CD8-positive, alpha-beta memory T cell (primary cell): ENCODE measurements at regions not wholly inside any gene's neighbourhood (a gene's known extent, or its start where the extent isn't known, plus 50 kb on each side); places are given as distances from the start of the nearest gene placed in this dataset.
A peak's percentile ranks its signal among the peaks of the same experiment; 100 is the strongest.

ENCODE experiments used
- CTCF ChIA-PET: fragments of 350-600 bp; sonication (Branson Sonifier 250); formaldehyde crosslinking; loops from one replicate; lab custom pipeline; 2021; ENCODE audit warnings: antibody characterized with exemption; lab: Charles Lee
- POLR2A ChIA-PET: fragments of 350-600 bp; sonication (Branson Sonifier 250); formaldehyde crosslinking; loops from one replicate; lab custom pipeline; 2021; ENCODE audit warnings: antibody characterized with exemption; lab: Charles Lee
- DNase-seq, 5 donors: peaks; one replicate each; pipeline versions ENCODE4 v3.0.0 to v3.0.0-alpha.2; 2020 to 2022; ENCODE audit warnings: mixed read lengths in 1 of 5
- H3K27ac ChIP-seq: one replicate; pipeline ENCODE4 v1.7.0; 2013; ENCODE audit warnings: low read depth, mild to moderate bottlenecking, low read length, moderate library complexity
- H3K27me3 ChIP-seq: 2 replicates; pipeline ENCODE4 v1.7.0; 2013; ENCODE audit warnings: low read length, mild to moderate bottlenecking; ENCODE audit not compliant: insufficient read depth, poor library complexity, severe bottlenecking
- H3K36me3 ChIP-seq: 2 replicates; pipeline ENCODE4 v1.7.0; 2013; ENCODE audit warnings: mild to moderate bottlenecking, low read length, moderate library complexity; ENCODE audit not compliant: insufficient read depth
- H3K4me1 ChIP-seq: 2 replicates; pipeline ENCODE4 v1.7.0; 2013; ENCODE audit warnings: mild to moderate bottlenecking, low read length, moderate library complexity; ENCODE audit not compliant: insufficient read depth
- H3K4me3 ChIP-seq: 2 replicates; pipeline ENCODE4 v1.7.0; 2013; ENCODE audit warnings: mild to moderate bottlenecking, low read length
- H3K9me3 ChIP-seq: 2 replicates; pipeline ENCODE4 v1.7.0; 2013; ENCODE audit warnings: mild to moderate bottlenecking, low read length
- H3K27ac Mint-ChIP-seq, 8 donors: one replicate each; pipeline ENCODE4 v1.8.0; 2020 to 2021; ENCODE audit warnings: mixed read lengths in 8 of 8, mild to moderate bottlenecking in 6 of 8, inconsistent platforms in 3 of 8, moderate library complexity in 3 of 8
- H3K27me3 Mint-ChIP-seq, 2 donors: one replicate each; pipeline ENCODE4 v1.8.0; 2020 to 2021; ENCODE audit warnings: mixed read lengths in 2 of 2, mild to moderate bottlenecking in 1 of 2, moderate library complexity in 1 of 2
- H3K36me3 Mint-ChIP-seq, 3 donors: one replicate each; pipeline ENCODE4 v1.8.0; 2020 to 2021; ENCODE audit warnings: mixed read lengths in 3 of 3, inconsistent platforms in 1 of 3, mild to moderate bottlenecking in 1 of 3
- H3K4me1 Mint-ChIP-seq, 3 donors: one replicate each; pipeline ENCODE4 v1.8.0; 2020 to 2021; ENCODE audit warnings: mixed read lengths in 3 of 3, inconsistent platforms in 1 of 3, mild to moderate bottlenecking in 1 of 3
- H3K4me3 Mint-ChIP-seq, 7 donors: one replicate each; pipeline ENCODE4 v1.8.0; 2020 to 2021; ENCODE audit warnings: mixed read lengths in 7 of 7, mild to moderate bottlenecking in 6 of 7, moderate library complexity in 4 of 7, inconsistent platforms in 2 of 7
- H3K9me3 Mint-ChIP-seq, 5 donors: one replicate each; pipeline ENCODE4 v1.8.0; 2020 to 2022; ENCODE audit warnings: mixed read lengths in 5 of 5, mild to moderate bottlenecking in 3 of 5, moderate library complexity in 2 of 5, inconsistent platforms in 1 of 5

DNA sequence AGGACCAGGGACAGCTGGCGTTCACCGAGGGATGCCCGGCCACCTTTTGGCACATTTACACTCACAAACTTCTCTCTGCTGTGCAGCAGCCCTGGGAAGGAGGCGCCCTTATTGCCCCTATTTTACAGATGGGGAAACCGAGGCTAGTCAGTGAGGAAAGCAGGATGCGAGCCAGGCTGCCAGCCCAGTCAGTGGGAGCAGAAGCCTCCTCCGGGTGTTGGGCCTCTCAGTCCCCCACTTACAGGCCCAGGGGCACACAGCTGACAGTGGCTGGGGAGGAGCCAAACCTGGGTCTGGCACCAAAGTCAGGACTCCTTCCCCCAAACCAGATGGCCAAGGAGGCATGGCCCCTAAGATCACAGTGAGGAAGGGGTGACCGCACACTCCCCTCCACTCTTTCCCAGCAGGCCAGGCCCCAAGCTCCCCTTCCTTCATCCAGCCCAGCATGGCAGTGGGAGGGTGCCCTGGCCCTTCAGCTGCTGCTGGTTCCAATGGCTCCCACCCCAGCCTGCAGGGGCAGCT, 121.4 kb upstream of the ANO1 start:
- no peak overlapping the region for H3K4me3 ChIP-seq
- H3K4me3 Mint-ChIP-seq: no peak overlapping the region
- H3K27ac Mint-ChIP-seq: no peak overlapping the region
- H3K9me3 Mint-ChIP-seq: peaks cover 0 to 4% (median 0%) of the 10 kb centered on the region in 5 donors
- H3K9me3 ChIP-seq: no peaks in the 10 kb centered on the region
- peaks cover 8 to 13% of the 10 kb centered on the region in 2 donors for H3K27me3 Mint-ChIP-seq
- H3K36me3 Mint-ChIP-seq: no peaks in the 10 kb centered on the region
- no peak overlapping the region for H3K27ac ChIP-seq
- ChIA-PET CTCF (interaction anchor here (0.6 kb wide), 1 partner anchor 236 kb away, joined by 3 read pairs; no protein-coding TSS in a partner anchor), POLR2A (no interaction called here)
- no peaks in the 10 kb centered on the region for H3K4me1 Mint-ChIP-seq
- no peak for DNase-seq
- no peaks in the 10 kb centered on the region for H3K4me1 ChIP-seq
- no peaks in the 10 kb centered on the region for H3K36me3 ChIP-seq
- H3K27me3 ChIP-seq: no peaks in the 10 kb centered on the region

- Histone ChIP-seq H3K4me3 (no peak overlapping the region), H3K27ac (peak overlapping the region; percentile 44), H3K4me1 (no peaks in the 10 kb centered on the region), H3K27me3 (no peaks in the 10 kb centered on the region), H3K36me3 (no peaks in the 10 kb centered on the region), H3K9me3 (no peaks in the 10 kb centered on the region)
- Mint-ChIP-seq H3K27ac (peak overlapping the region in 1 of 8 donors; percentile 88), H3K9me3 (peaks cover 0 to 4% (median 2%) of the 10 kb centered on the region in 5 donors), H3K36me3 (no peaks in the 10 kb centered on the region), H3K27me3 (peaks cover 11 to 20% of the 10 kb centered on the region in 2 donors), H3K4me3 (no peak overlapping the region), H3K4me1 (no peaks in the 10 kb centered on the region)
- ChIA-PET CTCF (no interaction called here), POLR2A (interaction anchor here (0.6 kb wide), 1 partner anchor 1093 kb away, joined by 7 read pairs; no protein-coding TSS in a partner anchor)
- no peak for DNase-seq
These were observed 120.3 kb upstream of the ANO1 start for GRCh38 chr11:69957849-69958248.

- ChIA-PET POLR2A (no interaction called here), CTCF (no interaction called here)
- peaks cover 11 to 20% of the 10 kb centered on the region in 2 donors for H3K27me3 Mint-ChIP-seq
- Histone ChIP-seq H3K27me3 (no peaks in the 10 kb centered on the region), H3K27ac (peak overlapping the region; percentile 44), H3K4me1 (no peaks in the 10 kb centered on the region), H3K4me3 (no peak overlapping the region), H3K36me3 (no peaks in the 10 kb centered on the region), H3K9me3 (no peaks in the 10 kb centered on the region)
- DNase-seq: no peak
- peaks cover 0 to 4% (median 2%) of the 10 kb centered on the region in 5 donors for H3K9me3 Mint-ChIP-seq
- peak overlapping the region in 1 of 8 donors; percentile 88 for H3K27ac Mint-ChIP-seq
- H3K4me1 Mint-ChIP-seq: no peaks in the 10 kb centered on the region
- H3K36me3 Mint-ChIP-seq: no peaks in the 10 kb centered on the region
- H3K4me3 Mint-ChIP-seq: no peak overlapping the region
These were observed 119.8 kb upstream of the ANO1 start for GRCh38 chr11:69958308-69958707.

GRCh38 chr11:69959461-69959860, 118.7 kb upstream of the ANO1 start:
- ChIA-PET POLR2A (no interaction called here), CTCF (no interaction called here)
- no peak overlapping the region for H3K27ac Mint-ChIP-seq
- Histone ChIP-seq H3K9me3 (no peaks in the 10 kb centered on the region), H3K4me1 (no peaks in the 10 kb centered on the region), H3K4me3 (no peak overlapping the region), H3K36me3 (no peaks in the 10 kb centered on the region), H3K27ac (no peak overlapping the region), H3K27me3 (no peaks in the 10 kb centered on the region)
- H3K36me3 Mint-ChIP-seq: no peaks in the 10 kb centered on the region
- H3K27me3 Mint-ChIP-seq: peaks cover 11 to 20% of the 10 kb centered on the region in 2 donors
- H3K4me3 Mint-ChIP-seq: no peak overlapping the region
- peaks cover 0 to 4% (median 2%) of the 10 kb centered on the region in 5 donors for H3K9me3 Mint-ChIP-seq
- no peaks in the 10 kb centered on the region for H3K4me1 Mint-ChIP-seq
- no peak for DNase-seq

DNA sequence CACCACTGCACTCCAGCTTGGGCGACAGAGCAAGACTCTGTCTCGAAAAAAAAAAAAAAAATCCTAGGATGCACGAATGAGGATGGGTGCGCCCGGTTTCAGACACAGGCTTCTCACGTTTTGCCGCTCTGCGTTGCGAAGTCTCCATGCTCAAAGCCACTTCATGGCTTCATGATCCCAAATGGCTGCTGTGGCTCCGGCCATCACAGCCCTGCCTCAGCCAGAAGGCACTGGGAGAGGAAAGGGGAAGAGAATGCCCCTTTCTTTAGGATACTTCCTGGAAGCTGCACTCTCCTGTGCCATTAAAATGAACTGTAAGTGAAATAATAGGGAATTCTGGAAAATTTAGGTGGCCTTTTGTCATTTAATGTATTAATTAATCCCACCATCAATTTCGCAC, 116.4 kb upstream of the ANO1 start:
- Histone ChIP-seq H3K9me3 (no peaks in the 10 kb centered on the region), H3K4me3 (no peak overlapping the region), H3K4me1 (no peaks in the 10 kb centered on the region), H3K27ac (no peak overlapping the region), H3K36me3 (no peaks in the 10 kb centered on the region), H3K27me3 (no peaks in the 10 kb centered on the region)
- no peak for DNase-seq
- ChIA-PET POLR2A (no interaction called here), CTCF (no interaction called here)
- no peak overlapping the region for H3K4me3 Mint-ChIP-seq
- H3K27ac Mint-ChIP-seq: no peak overlapping the region
- H3K4me1 Mint-ChIP-seq: no peaks in the 10 kb centered on the region
- H3K9me3 Mint-ChIP-seq: peaks cover 0 to 4% (median 2%) of the 10 kb centered on the region in 5 donors
- H3K36me3 Mint-ChIP-seq: no peaks in the 10 kb centered on the region
- H3K27me3 Mint-ChIP-seq: peaks cover 11 to 20% of the 10 kb centered on the region in 2 donors

GRCh38 chr11:69962152-69962551, 116.0 kb upstream of the ANO1 start:
- no peak for DNase-seq
- Histone ChIP-seq H3K27me3 (no peaks in the 10 kb centered on the region), H3K36me3 (no peaks in the 10 kb centered on the region), H3K4me3 (no peak overlapping the region), H3K27ac (no peak overlapping the region), H3K9me3 (no peaks in the 10 kb centered on the region), H3K4me1 (no peaks in the 10 kb centered on the region)
- Mint-ChIP-seq H3K4me1 (no peaks in the 10 kb centered on the region), H3K9me3 (peaks cover 0 to 4% (median 2%) of the 10 kb centered on the region in 5 donors), H3K27me3 (peaks cover 11 to 17% of the 10 kb centered on the region in 2 donors), H3K27ac (no peak overlapping the region), H3K4me3 (no peak overlapping the region), H3K36me3 (no peaks in the 10 kb centered on the region)
- POLR2A ChIA-PET: no interaction called here
- CTCF ChIA-PET: no interaction called here

- H3K36me3 ChIP-seq: no peaks in the 10 kb centered on the region
- H3K27ac ChIP-seq: no peak overlapping the region
- no peak overlapping the region for H3K27ac Mint-ChIP-seq
- no peaks in the 10 kb centered on the region for H3K4me1 Mint-ChIP-seq
- CTCF ChIA-PET: no interaction called here
- peaks cover 0 to 4% (median 2%) of the 10 kb centered on the region in 5 donors for H3K9me3 Mint-ChIP-seq
- H3K4me3 ChIP-seq: no peak overlapping the region
- H3K9me3 ChIP-seq: no peaks in the 10 kb centered on the region
- DNase-seq: no peak
- H3K4me1 ChIP-seq: no peaks in the 10 kb centered on the region
- no peaks in the 10 kb centered on the region for H3K27me3 ChIP-seq
- no peaks in the 10 kb centered on the region for H3K36me3 Mint-ChIP-seq
- POLR2A ChIA-PET: no interaction called here
- no peak overlapping the region for H3K4me3 Mint-ChIP-seq
- H3K27me3 Mint-ChIP-seq: peaks cover 7 to 16% of the 10 kb centered on the region in 2 donors
These were observed 114.4 kb upstream of the ANO1 start for GRCh38 chr11:69963533-69964246.

GRCh38 chr11:69964247-69964643, 113.9 kb upstream of the ANO1 start:
- no peak overlapping the region for H3K4me3 Mint-ChIP-seq
- Histone ChIP-seq H3K4me1 (no peaks in the 10 kb centered on the region), H3K27ac (no peak overlapping the region), H3K27me3 (no peaks in the 10 kb centered on the region), H3K9me3 (no peaks in the 10 kb centered on the region), H3K36me3 (no peaks in the 10 kb centered on the region), H3K4me3 (no peak overlapping the region)
- peaks cover 7 to 12% of the 10 kb centered on the region in 2 donors for H3K27me3 Mint-ChIP-seq
- ChIA-PET CTCF (no interaction called here), POLR2A (no interaction called here)
- no peaks in the 10 kb centered on the region for H3K36me3 Mint-ChIP-seq
- no peak for DNase-seq
- peaks cover 0 to 4% (median 2%) of the 10 kb centered on the region in 5 donors for H3K9me3 Mint-ChIP-seq
- no peaks in the 10 kb centered on the region for H3K4me1 Mint-ChIP-seq
- H3K27ac Mint-ChIP-seq: no peak overlapping the region
